ENCODE measurements at regions not wholly inside any gene's neighbourhood (a gene's known extent, or its start where the extent isn't known, plus 50 kb on each side); places are given as distances from the start of the nearest gene placed in this dataset.

GRCh38 chr1:213936571-213936970, 51.2 kb upstream of the PROX1 start:
- no peak for DNase-seq (ENCODE audit: low read depth, low spot score)

All from pulmonary artery endothelial cell (primary cell).